ENCODE measurements at regions not wholly inside any gene's neighbourhood (a gene's known extent, or its start where the extent isn't known, plus 50 kb on each side); places are given as distances from the start of the nearest gene placed in this dataset.

DNA sequence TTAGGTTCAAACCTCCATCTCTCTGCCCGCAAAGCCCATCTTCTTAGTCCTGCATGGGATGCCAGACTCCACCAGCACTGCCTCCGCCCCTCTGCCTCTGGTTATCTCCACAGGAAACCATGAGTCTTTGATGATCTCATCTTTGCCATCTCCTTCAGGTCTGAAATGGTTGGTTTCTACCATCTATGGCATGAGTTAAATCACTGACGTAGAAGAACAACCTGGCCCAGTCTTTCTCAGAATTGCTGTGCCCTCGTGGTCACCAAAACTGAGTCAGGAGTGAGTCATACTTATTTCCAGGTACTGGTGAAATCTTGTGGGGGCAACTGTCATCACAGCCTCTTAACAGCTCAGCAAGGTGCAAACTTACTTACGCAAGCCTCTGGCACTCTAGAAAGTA, 468.7 kb upstream of the C16orf82 start:
- TF ChIP-seq POLR2A (IDR thresholded peaks at IDR 0.05) (no peak), POLR2AphosphoS5 (IDR thresholded peaks at IDR 0.05; ENCODE audit: insufficient read depth in 1 of 2, low read depth in 1 of 2) (no peak)
- TF ChIP-seq, protein P1, sequence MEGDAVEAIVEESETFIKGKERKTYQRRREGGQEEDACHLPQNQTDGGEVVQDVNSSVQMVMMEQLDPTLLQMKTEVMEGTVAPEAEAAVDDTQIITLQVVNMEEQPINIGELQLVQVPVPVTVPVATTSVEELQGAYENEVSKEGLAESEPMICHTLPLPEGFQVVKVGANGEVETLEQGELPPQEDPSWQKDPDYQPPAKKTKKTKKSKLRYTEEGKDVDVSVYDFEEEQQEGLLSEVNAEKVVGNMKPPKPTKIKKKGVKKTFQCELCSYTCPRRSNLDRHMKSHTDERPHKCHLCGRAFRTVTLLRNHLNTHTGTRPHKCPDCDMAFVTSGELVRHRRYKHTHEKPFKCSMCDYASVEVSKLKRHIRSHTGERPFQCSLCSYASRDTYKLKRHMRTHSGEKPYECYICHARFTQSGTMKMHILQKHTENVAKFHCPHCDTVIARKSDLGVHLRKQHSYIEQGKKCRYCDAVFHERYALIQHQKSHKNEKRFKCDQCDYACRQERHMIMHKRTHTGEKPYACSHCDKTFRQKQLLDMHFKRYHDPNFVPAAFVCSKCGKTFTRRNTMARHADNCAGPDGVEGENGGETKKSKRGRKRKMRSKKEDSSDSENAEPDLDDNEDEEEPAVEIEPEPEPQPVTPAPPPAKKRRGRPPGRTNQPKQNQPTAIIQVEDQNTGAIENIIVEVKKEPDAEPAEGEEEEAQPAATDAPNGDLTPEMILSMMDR (IDR thresholded peaks at IDR 0.05): no peak

All from vagina (tissue), 2 donors.